BE2C (cell line): ENCODE measurements at regions not wholly inside any gene's neighbourhood (a gene's known extent, or its start where the extent isn't known, plus 50 kb on each side); places are given as distances from the start of the nearest gene placed in this dataset.

Experiments used
- DNase-seq: peaks from one replicate; pipeline ENCODE4 v3.0.0-alpha.2; 2020
- H3K27me3 ChIP-seq: fragments of 250-450 bp; sonication (Bioruptor Pico); 2 replicates; pipeline ENCODE4 v1.5.1; 2020; ENCODE audit warnings: mild to moderate bottlenecking
- H3K36me3 ChIP-seq: fragments of 250-450 bp; sonication (Bioruptor Pico); 2 replicates; pipeline ENCODE4 v1.5.1; 2020; ENCODE audit warnings: mild to moderate bottlenecking
- H3K4me1 ChIP-seq: fragments of 250-450 bp; sonication (Bioruptor Pico); 2 replicates; pipeline ENCODE4 v1.5.1; 2020
- H3K4me3 ChIP-seq: 2 replicates; pipeline ENCODE4 v1.5.1; 2011; ENCODE audit warnings: low read depth, low read length
- H3K9me3 ChIP-seq: fragments of 250-450 bp; sonication (Bioruptor Pico); 2 replicates; pipeline ENCODE4 v1.5.1; 2020
- CTCF ChIP-seq: IDR thresholded peaks from 2 replicates; pipeline ENCODE4 v1.5.1; 2012; ENCODE audit warnings: mild to moderate bottlenecking, low read depth, low read length

DNA sequence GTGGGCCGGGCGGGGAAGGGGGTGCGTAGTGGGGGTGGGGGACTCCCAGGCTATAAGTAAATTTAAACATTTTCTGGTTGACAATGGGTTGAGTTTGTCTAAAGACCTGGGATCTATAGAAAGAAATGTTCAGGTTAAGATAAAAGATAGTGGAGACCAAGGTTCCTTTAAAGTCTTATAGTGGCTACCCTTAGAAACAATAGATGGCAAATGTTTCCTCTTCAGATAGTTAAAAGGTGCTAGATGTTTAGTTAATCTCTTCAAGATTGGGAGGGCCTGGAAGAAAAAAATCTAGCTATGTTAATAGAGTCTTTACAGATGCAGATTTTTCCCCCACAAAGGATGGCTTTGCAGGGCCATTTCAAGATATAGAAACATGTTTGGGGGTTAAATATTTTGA, 446.4 kb upstream of the FKBP1C start:
- Histone ChIP-seq H3K9me3 (no peaks in the 10 kb centered on the region; the same call in 1 of the 2 replicates), H3K36me3 (no peaks in the 10 kb centered on the region), H3K4me1 (no peaks in the 10 kb centered on the region), H3K27me3 (no peaks in the 10 kb centered on the region), H3K4me3 (no peak overlapping the region)
- no peak for DNase-seq
- TF ChIP-seq CTCF, result no peak

DNA sequence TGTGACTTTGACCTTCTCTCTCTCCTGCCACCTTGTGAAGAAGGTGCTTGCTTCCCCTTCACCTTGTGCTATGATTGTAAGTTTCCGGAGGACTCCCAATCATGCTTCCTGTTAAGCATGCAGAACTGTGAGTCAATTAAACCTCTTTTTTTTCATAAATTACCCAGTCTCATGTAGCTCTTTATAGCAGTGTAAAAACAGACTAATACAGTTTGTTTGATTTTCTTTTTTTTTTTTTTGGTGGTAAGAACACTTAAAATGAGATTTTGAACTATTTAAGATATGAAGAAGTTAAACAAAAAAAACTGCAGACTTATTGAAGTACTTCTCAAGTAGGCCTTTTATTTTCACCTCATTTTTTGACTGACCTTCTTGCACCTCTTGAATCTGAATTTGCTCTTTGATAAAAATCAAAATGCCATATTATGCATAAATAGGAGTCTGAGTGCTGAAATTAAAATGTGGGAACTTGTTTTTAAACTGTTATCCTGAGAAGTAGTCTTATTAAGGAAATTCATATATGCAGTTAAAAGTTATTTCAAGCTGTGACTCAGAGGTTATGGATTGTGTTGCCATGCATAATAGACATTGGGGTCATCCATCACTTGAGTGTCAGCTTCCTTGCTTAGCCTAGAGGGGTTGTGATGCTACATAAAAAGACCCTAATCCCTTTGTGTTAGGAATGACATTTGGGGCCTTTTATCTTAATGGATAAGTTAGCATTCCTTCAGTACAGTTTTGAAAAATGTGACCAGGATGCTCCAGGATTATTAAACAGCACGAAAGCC, 447.9 kb upstream of the FKBP1C start:
- H3K27me3 ChIP-seq, result no peaks in the 10 kb centered on the region
- no peaks in the 10 kb centered on the region; the same call in 1 of the 2 replicates for H3K9me3 ChIP-seq
- no peaks in the 10 kb centered on the region for H3K36me3 ChIP-seq
- no peaks in the 10 kb centered on the region for H3K4me1 ChIP-seq
- TF ChIP-seq CTCF, result no peak
- no peak for DNase-seq
- no peak overlapping the region for H3K4me3 ChIP-seq

GRCh38 chr6:62746968-62747367, 460.9 kb upstream of the KHDRBS2 start:
- no peaks in the 10 kb centered on the region for H3K36me3 ChIP-seq
- no peaks in the 10 kb centered on the region for H3K9me3 ChIP-seq
- no peaks in the 10 kb centered on the region for H3K27me3 ChIP-seq
- H3K4me1 ChIP-seq, result no peaks in the 10 kb centered on the region
- no peak for DNase-seq
- no peak overlapping the region for H3K4me3 ChIP-seq
- no peak for TF ChIP-seq CTCF

GRCh38 chr6:62746161-62746560, 460.1 kb upstream of the KHDRBS2 start:
- H3K4me1 ChIP-seq, result no peaks in the 10 kb centered on the region
- no peak for TF ChIP-seq CTCF
- DNase-seq, result no peak
- H3K4me3 ChIP-seq, result no peak overlapping the region
- H3K9me3 ChIP-seq, result no peaks in the 10 kb centered on the region
- H3K36me3 ChIP-seq, result no peaks in the 10 kb centered on the region
- no peaks in the 10 kb centered on the region for H3K27me3 ChIP-seq

GRCh38 chr6:62740596-62740995, 454.6 kb upstream of the KHDRBS2 start:
- no peaks in the 10 kb centered on the region for H3K36me3 ChIP-seq
- H3K4me3 ChIP-seq, result no peak overlapping the region
- H3K27me3 ChIP-seq, result no peaks in the 10 kb centered on the region
- no peaks in the 10 kb centered on the region for H3K4me1 ChIP-seq
- no peak for TF ChIP-seq CTCF
- DNase-seq, result no peak
- H3K9me3 ChIP-seq, result peaks cover 4% of the 10 kb centered on the region; the same call in 1 of the 2 replicates

- Histone ChIP-seq H3K4me1 (no peaks in the 10 kb centered on the region), H3K9me3 (peaks cover 4% of the 10 kb centered on the region; the same call in 1 of the 2 replicates), H3K4me3 (no peak overlapping the region), H3K27me3 (no peaks in the 10 kb centered on the region), H3K36me3 (no peaks in the 10 kb centered on the region)
- no peak for TF ChIP-seq CTCF
- DNase-seq, result no peak
These were observed 454.1 kb upstream of the KHDRBS2 start for GRCh38 chr6:62740171-62740570.
